K562 (cell line): ENCODE measurements at regions not wholly inside any gene's neighbourhood (a gene's known extent, or its start where the extent isn't known, plus 50 kb on each side); places are given as distances from the start of the nearest gene placed in this dataset.
A peak's percentile ranks its signal among the peaks of the same experiment; 100 is the strongest.

Source experiments
- ATAC-seq: fragments of 200-7000 bp; cut with Tn5 transposase; 3 replicates; pipeline ENCODE4 v1.9.1; 2020; ENCODE audit warnings: moderate library complexity
- BruUV-seq: library from RNA; stranded (reverse); fragments of 400-500 nt; replicated peaks from 2 replicates; lab custom pipeline; 2021; lab: Mats Ljungman, UMichigan
- CTCF ChIA-PET: fragments of 300-600 bp; formaldehyde crosslinking; extraction: SDS; loops from one replicate; lab custom pipeline; 2021; ENCODE audit warnings: low intra/inter-chr PET ratio; lab: Yijun Ruan, JAX
- POLR2A ChIA-PET: fragments of 300-600, 350-650 bp; sonication (Branson Sonifier 250); formaldehyde crosslinking; extraction: SDS; loops from one replicate; lab custom pipeline; 2021; ENCODE audit warnings: antibody characterized with exemption, inconsistent platforms; lab: Yijun Ruan, JAX
- DNase-seq, 4 experiments: peaks; one replicate each; pipeline versions ENCODE4 v3.0.0 to v3.0.0-alpha.2; 2011 to 2018; ENCODE audit warnings: low spot score in 3 of 4, mixed read lengths in 3 of 4; ENCODE audit errors: extremely low read depth in 1 of 4
- FAIRE-seq: peaks from 2 replicates; lab custom pipeline; 2011; peaks lifted over from hg19 to GRCh38; lab: Jason Lieb, UNC
- H2AFZ ChIP-seq: 2 replicates; pipeline ENCODE4 v1.6.0; 2011; ENCODE audit warnings: low read depth, low read length, control low read depth, inconsistent platforms
- H3K27ac ChIP-seq: fragments of 200-600 bp; 3 replicates; pipeline ENCODE4 v1.8.0; 2011; ENCODE audit warnings: low read depth, mild to moderate bottlenecking, control low read depth, inconsistent platforms, low read length, moderate library complexity, mixed read lengths; ENCODE audit errors: extremely low read depth
- H3K27me3 ChIP-seq, 2 experiments: fragments of 300-600 bp in 1 of 2; 2 replicates in 1 of 2; 3 replicates in 1 of 2; pipeline versions ENCODE4 v1.6.0 to v1.8.0; 2011; ENCODE audit warnings: inconsistent platforms in 2 of 2, low read length in 2 of 2, mild to moderate bottlenecking in 1 of 2, mixed read lengths in 1 of 2, moderate library complexity in 1 of 2; ENCODE audit not compliant: control insufficient read depth in 2 of 2, insufficient read depth in 2 of 2
- H3K36me3 ChIP-seq: fragments of 300-600 bp; 3 replicates; pipeline ENCODE4 v1.8.0; 2011; ENCODE audit warnings: mild to moderate bottlenecking, low read length, inconsistent platforms; ENCODE audit not compliant: control insufficient read depth, insufficient read depth
- H3K4me1 ChIP-seq, 2 experiments: fragments of 200-600 bp in 1 of 2; replicated peaks in 1 of 2; 2 replicates in 1 of 2; 3 replicates in 1 of 2; pipeline versions ENCODE4 v1.5.1 to v1.8.0; 2011; ENCODE audit warnings: inconsistent platforms in 2 of 2, low read length in 2 of 2, mild to moderate bottlenecking in 1 of 2, mixed read lengths in 1 of 2, moderate library complexity in 1 of 2; ENCODE audit not compliant: control insufficient read depth in 2 of 2, insufficient read depth in 2 of 2
- H3K4me2 ChIP-seq: 2 replicates; pipeline ENCODE4 v1.6.1; 2011; ENCODE audit warnings: low read length, control low read depth, inconsistent platforms, mixed read lengths; ENCODE audit not compliant: insufficient read depth
- H3K4me3 ChIP-seq: fragments of 200-600 bp; sonication (generic), shearing (Covaris generic); 2 replicates; pipeline ENCODE4 v1.5.1; 2016; ENCODE audit warnings: control low read depth, inconsistent platforms
- H3K79me2 ChIP-seq: fragments of 200-600 bp; 3 replicates; pipeline ENCODE4 v1.8.0; 2011; ENCODE audit warnings: low read length, inconsistent platforms; ENCODE audit not compliant: control insufficient read depth, insufficient read depth
- H3K9ac ChIP-seq, 2 experiments: 2 replicates each; pipeline versions ENCODE4 v1.6.0 to v1.6.1; 2011; ENCODE audit warnings: low read depth in 2 of 2, low read length in 2 of 2, control low read depth in 1 of 2, inconsistent platforms in 1 of 2, mild to moderate bottlenecking in 1 of 2, mixed read lengths in 1 of 2; ENCODE audit not compliant: insufficient read depth in 1 of 2
- H3K9me1 ChIP-seq: one replicate; pipeline ENCODE4 v1.6.0; 2011; ENCODE audit warnings: inconsistent platforms, mild to moderate bottlenecking, low read length, moderate library complexity; ENCODE audit not compliant: control insufficient read depth, insufficient read depth
- H3K9me3 ChIP-seq: replicated peaks from 2 replicates; pipeline ENCODE4 v1.5.1; 2011; ENCODE audit warnings: low read depth, low read length, inconsistent platforms; ENCODE audit not compliant: control insufficient read depth, insufficient read depth
- H4K20me1 ChIP-seq: replicated peaks from 2 replicates; pipeline ENCODE4 v1.6.1; 2011; ENCODE audit warnings: low read length, inconsistent platforms, mixed read lengths; ENCODE audit not compliant: control insufficient read depth, insufficient read depth
- BCOR ChIP-seq: fragments of 450-650 bp; IDR thresholded peaks from 2 replicates; pipeline ENCODE4 v1.6.1; 2016
- CREB5 ChIP-seq: fragments of 250-450 bp; sonication (Bioruptor Pico); IDR thresholded peaks from 2 replicates; pipeline ENCODE4 v1.5.0; 2020; ENCODE audit warnings: mild to moderate bottlenecking
- CTCF ChIP-seq, 3 experiments: IDR thresholded peaks in 2 of 3; conservative IDR thresholded peaks in 1 of 3; 2 replicates each; pipeline ENCODE4 v1.5.1; 2011 to 2012; ENCODE audit warnings: low read length in 3 of 3, mild to moderate bottlenecking in 3 of 3, control low read depth in 2 of 3, improper control_type of control experiment in 1 of 3, inconsistent platforms in 1 of 3, low read depth in 1 of 3, mixed read lengths in 1 of 3, moderate library complexity in 1 of 3; ENCODE audit not compliant: insufficient read depth in 2 of 3
- EP300 ChIP-seq: IDR thresholded peaks from 2 replicates; pipeline ENCODE4 v1.6.1; 2012; ENCODE audit warnings: low read length, improper control_type of control experiment
- HCFC1 ChIP-seq: IDR thresholded peaks from 2 replicates; pipeline ENCODE4 v1.6.1; 2012; ENCODE audit warnings: low read depth, low read length, improper control_type of control experiment
- NFIC ChIP-seq: fragments of 450-650 bp; IDR thresholded peaks from 2 replicates; pipeline ENCODE4 v1.6.1; 2017; ENCODE audit warnings: mild to moderate bottlenecking, inconsistent platforms
- RAD21 ChIP-seq, 2 experiments: fragments of 250-450 bp in 1 of 2; fragments of 450-650 bp in 1 of 2; sonication (Bioruptor Pico) in 1 of 2; formaldehyde crosslinking in 1 of 2; IDR thresholded peaks in 1 of 2; conservative IDR thresholded peaks in 1 of 2; 2 replicates each; pipeline versions ENCODE4 v1.4.0 to v1.8.0; 2020 to 2022; ENCODE audit warnings: mild to moderate bottlenecking in 2 of 2, moderate library complexity in 1 of 2
- TSHZ1 ChIP-seq: fragments of 250-450 bp; sonication (Bioruptor Pico); IDR thresholded peaks from 2 replicates; pipeline ENCODE4 v1.4.0; 2020; ENCODE audit warnings: mild to moderate bottlenecking, moderate library complexity
- WGBS: fragments of 100-300 bp; shearing (Covaris generic); methylation state at CpG from one replicate; pipeline ENCODE4 v1.1.6; 2016; ENCODE audit warnings: low coverage, mixed read lengths; ENCODE audit not compliant: insufficient coverage; ENCODE audit errors: missing lambda C conversion rate; 5-methylcytosine and 5-hydroxymethylcytosine counted together
- in situ Hi-C: fragments of 300-500 bp; cut with MboI; formaldehyde crosslinking; loops from 4 replicates; pipeline ENCODE4 v1.15.0; 2018; ENCODE audit warnings: inconsistent platforms, mixed read lengths
- intact Hi-C: fragments of 100-400 bp; cut with micrococcal nuclease; formaldehyde crosslinking; loops from 2 replicates; pipeline ENCODE4 v1.14.2; 2022
- TF ChIP-seq, protein P1 (sequence below), 2 experiments: IDR thresholded peaks; 2 replicates each; pipeline ENCODE4 v1.6.1; 2011; ENCODE audit warnings: borderline replicate concordance in 1 of 2, control low read depth in 1 of 2, low read depth in 1 of 2, low read length in 1 of 2, mild to moderate bottlenecking in 1 of 2, mixed read lengths in 1 of 2, moderate library complexity in 1 of 2; ENCODE audit not compliant: insufficient read depth in 1 of 2, insufficient read length in 1 of 2, poor library complexity in 1 of 2, severe bottlenecking in 1 of 2; ENCODE audit errors: extremely low read depth in 1 of 2
- TF ChIP-seq, protein P2 (sequence below): fragments of 450-650 bp; IDR thresholded peaks from 2 replicates; pipeline ENCODE4 v1.6.1; 2016; ENCODE audit warnings: missing biosample characterization, missing genetic modification characterization

GRCh38 chr15:58309963-58310928 lies 121.5 kb upstream of the LIPC start:
- Histone ChIP-seq H3K4me2 (no peak overlapping the region), H3K79me2 (no peaks in the 10 kb centered on the region), H3K9me1 (no peaks in the 10 kb centered on the region), H3K4me1 (peaks cover 4 to 16% of the 10 kb centered on the region in 2 experiments), H2AFZ (peak overlapping the region; percentile 61), H3K36me3 (no peaks in the 10 kb centered on the region), H3K9me3 (no peaks in the 10 kb centered on the region), H3K9ac (peak overlapping the region in 1 of 2 experiments; percentile 32; a peak in 1 of 4 replicates), H3K4me3 (no peak overlapping the region), H4K20me1 (no peaks in the 10 kb centered on the region), H3K27ac (no peak overlapping the region), H3K27me3 (no peaks in the 10 kb centered on the region)
- DNase-seq (no peak), FAIRE-seq (no peak), ATAC-seq (peak; percentile 41; the same call in 2 of the 3 replicates)
- 77% methylated on average over 20 of the region's 20 CpGs for WGBS
- ChIA-PET CTCF (no interaction called here), POLR2A (interaction anchor here (1.5 kb wide), 1 partner anchor 11 kb away, joined by 4 read pairs; no protein-coding TSS in a partner anchor)
- no TSS peak for BruUV-seq
- in situ Hi-C loops (no loop called here), intact Hi-C loops (loop anchor here (5.0 kb wide), 1 partner anchor 42 kb away; no protein-coding TSS in a partner anchor)
- TF ChIP-seq CREB5 (CRISPR knock-in tag): no peak
- no peak for TF ChIP-seq BCOR
- TF ChIP-seq, protein P1, sequence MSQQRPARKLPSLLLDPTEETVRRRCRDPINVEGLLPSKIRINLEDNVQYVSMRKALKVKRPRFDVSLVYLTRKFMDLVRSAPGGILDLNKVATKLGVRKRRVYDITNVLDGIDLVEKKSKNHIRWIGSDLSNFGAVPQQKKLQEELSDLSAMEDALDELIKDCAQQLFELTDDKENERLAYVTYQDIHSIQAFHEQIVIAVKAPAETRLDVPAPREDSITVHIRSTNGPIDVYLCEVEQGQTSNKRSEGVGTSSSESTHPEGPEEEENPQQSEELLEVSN (IDR thresholded peaks at IDR 0.05; ENCODE audit: borderline replicate concordance in 1 of 2, extremely low read depth in 1 of 2, insufficient read depth in 1 of 2, insufficient read length in 1 of 2, low read depth in 1 of 2, low read length in 1 of 2, poor library complexity in 1 of 2, severe bottlenecking in 1 of 2): no peak
- TF ChIP-seq, protein P2, sequence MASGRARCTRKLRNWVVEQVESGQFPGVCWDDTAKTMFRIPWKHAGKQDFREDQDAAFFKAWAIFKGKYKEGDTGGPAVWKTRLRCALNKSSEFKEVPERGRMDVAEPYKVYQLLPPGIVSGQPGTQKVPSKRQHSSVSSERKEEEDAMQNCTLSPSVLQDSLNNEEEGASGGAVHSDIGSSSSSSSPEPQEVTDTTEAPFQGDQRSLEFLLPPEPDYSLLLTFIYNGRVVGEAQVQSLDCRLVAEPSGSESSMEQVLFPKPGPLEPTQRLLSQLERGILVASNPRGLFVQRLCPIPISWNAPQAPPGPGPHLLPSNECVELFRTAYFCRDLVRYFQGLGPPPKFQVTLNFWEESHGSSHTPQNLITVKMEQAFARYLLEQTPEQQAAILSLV (tag): no peak
- TF ChIP-seq TSHZ1 (CRISPR knock-in tag): no peak
- peak; percentile 15; the same call in 1 of the 2 replicates for TF ChIP-seq NFIC
- peak in 1 of 2 experiments; percentile 16; a peak in 1 of 4 replicates for TF ChIP-seq RAD21 (CRISPR knock-in tag; conservative IDR thresholded peaks at IDR 0.05 in 1 of 2, IDR thresholded peaks at IDR 0.05 in 1 of 2)
- TF ChIP-seq CTCF (IDR thresholded peaks at IDR 0.05 in 2 of 3, conservative IDR thresholded peaks at IDR 0.05 in 1 of 3; ENCODE audit: insufficient read depth in 2 of 3, low read depth in 1 of 3, low read length in 3 of 3): 0 out of 6 replicates have a peak, but pooled peaks of 1 of the 3 experiments have one; percentile 12
- TF ChIP-seq EP300: no peak
- TF ChIP-seq HCFC1: no peak
